Osteocyte (in vitro differentiated cells): ENCODE measurements at regions not wholly inside any gene's neighbourhood (a gene's known extent, or its start where the extent isn't known, plus 50 kb on each side); places are given as distances from the start of the nearest gene placed in this dataset.
A peak's percentile ranks its signal among the peaks of the same experiment; 100 is the strongest.

Experiments used
- DNase-seq: peaks from one replicate; pipeline ENCODE4 v3.0.0; 2021; ENCODE audit warnings: mixed read lengths; ENCODE audit not compliant: unreplicated experiment; ENCODE audit errors: extremely low spot score
- H3K27ac Mint-ChIP-seq: one replicate; pipeline ENCODE4 v1.8.0; 2021; ENCODE audit warnings: mild to moderate bottlenecking, mixed read lengths; ENCODE audit not compliant: unreplicated experiment
- H3K27me3 Mint-ChIP-seq: one replicate; pipeline ENCODE4 v1.8.0; 2021; ENCODE audit warnings: mixed read lengths; ENCODE audit not compliant: unreplicated experiment
- H3K36me3 Mint-ChIP-seq: one replicate; pipeline ENCODE4 v1.8.0; 2021; ENCODE audit warnings: mixed read lengths; ENCODE audit not compliant: unreplicated experiment
- H3K4me1 Mint-ChIP-seq: one replicate; pipeline ENCODE4 v1.8.0; 2021; ENCODE audit warnings: mixed read lengths; ENCODE audit not compliant: unreplicated experiment
- H3K4me3 Mint-ChIP-seq: one replicate; pipeline ENCODE4 v1.8.0; 2021; ENCODE audit warnings: mild to moderate bottlenecking, moderate library complexity, mixed read lengths; ENCODE audit not compliant: unreplicated experiment
- H3K9me3 Mint-ChIP-seq: one replicate; pipeline ENCODE4 v1.8.0; 2021; ENCODE audit warnings: mixed read lengths; ENCODE audit not compliant: unreplicated experiment
- CTCF ChIP-seq: fragments of 200-600 bp; sonication (generic); IDR thresholded peaks from 2 replicates; pipeline ENCODE4 v1.5.0; 2021; ENCODE audit warnings: antibody characterized with exemption, mild to moderate bottlenecking, moderate library complexity

- H3K36me3 Mint-ChIP-seq, result no peaks in the 10 kb centered on the region
- no peaks in the 10 kb centered on the region for H3K9me3 Mint-ChIP-seq
- H3K4me1 Mint-ChIP-seq, result no peaks in the 10 kb centered on the region
- no peak for TF ChIP-seq CTCF
- no peak overlapping the region for H3K4me3 Mint-ChIP-seq
- no peaks in the 10 kb centered on the region for H3K27me3 Mint-ChIP-seq
- no peak for DNase-seq
- H3K27ac Mint-ChIP-seq, result no peak overlapping the region
Measured at GRCh38 chr4:125781651-125782050, 466.9 kb downstream of the FAT4 start.

- Mint-ChIP-seq H3K4me1 (peaks cover 10% of the 10 kb centered on the region), H3K27ac (no peak overlapping the region), H3K9me3 (no peaks in the 10 kb centered on the region), H3K36me3 (no peaks in the 10 kb centered on the region), H3K27me3 (no peaks in the 10 kb centered on the region), H3K4me3 (no peak overlapping the region)
- no peak for TF ChIP-seq CTCF
- no peak for DNase-seq
Measured at GRCh38 chr4:125784741-125785140, 470.0 kb downstream of the FAT4 start.

GRCh38 chr4:125787707-125788106, 473.0 kb downstream of the FAT4 start:
- H3K27me3 Mint-ChIP-seq, result no peaks in the 10 kb centered on the region
- peak; percentile 32 for TF ChIP-seq CTCF
- DNase-seq, result no peak
- H3K27ac Mint-ChIP-seq, result no peak overlapping the region
- H3K36me3 Mint-ChIP-seq, result no peaks in the 10 kb centered on the region
- peaks cover 15% of the 10 kb centered on the region for H3K4me1 Mint-ChIP-seq
- no peak overlapping the region for H3K4me3 Mint-ChIP-seq
- no peaks in the 10 kb centered on the region for H3K9me3 Mint-ChIP-seq

- Mint-ChIP-seq H3K27ac (no peak overlapping the region), H3K9me3 (no peaks in the 10 kb centered on the region), H3K27me3 (no peaks in the 10 kb centered on the region), H3K36me3 (no peaks in the 10 kb centered on the region), H3K4me1 (peaks cover 18% of the 10 kb centered on the region), H3K4me3 (no peak overlapping the region)
- no peak for TF ChIP-seq CTCF
- no peak for DNase-seq
Measured at GRCh38 chr4:125789023-125789422, 474.3 kb downstream of the FAT4 start.

GRCh38 chr4:125791896-125792295, 477.1 kb downstream of the FAT4 start:
- H3K27me3 Mint-ChIP-seq, result no peaks in the 10 kb centered on the region
- H3K36me3 Mint-ChIP-seq, result no peaks in the 10 kb centered on the region
- H3K9me3 Mint-ChIP-seq, result no peaks in the 10 kb centered on the region
- TF ChIP-seq CTCF, result no peak
- peaks cover 24% of the 10 kb centered on the region for H3K4me1 Mint-ChIP-seq
- H3K27ac Mint-ChIP-seq, result peak overlapping the region; percentile 47
- no peak overlapping the region for H3K4me3 Mint-ChIP-seq
- DNase-seq, result no peak
